ENCODE measurements at regions not wholly inside any gene's neighbourhood (a gene's known extent, or its start where the extent isn't known, plus 50 kb on each side); places are given as distances from the start of the nearest gene placed in this dataset.

GRCh38 chr1:48164571-48164970 lies 57.9 kb upstream of the SLC5A9 start:
- DNase-seq (ENCODE audit: low read depth in 3 of 3): no peak

GRCh38 chr1:48160486-48161132 lies 61.9 kb upstream of the SLC5A9 start:
- no peak for DNase-seq (ENCODE audit: low read depth in 3 of 3)

GRCh38 chr1:48139275-48139674 lies 83.2 kb upstream of the SLC5A9 start:
- DNase-seq (ENCODE audit: low read depth in 3 of 3): no peak

GRCh38 chr1:48127735-48128685 lies 94.5 kb upstream of the SLC5A9 start:
- no peak for DNase-seq (ENCODE audit: low read depth in 3 of 3)

GRCh38 chr1:48123647-48124046 lies 98.9 kb upstream of the SLC5A9 start:
- no peak for DNase-seq (ENCODE audit: low read depth in 3 of 3)

GRCh38 chr1:48121955-48122354 lies 100.6 kb upstream of the SLC5A9 start:
- no peak for DNase-seq (ENCODE audit: low read depth in 3 of 3)

GRCh38 chr1:48120621-48121020 lies 101.9 kb upstream of the SLC5A9 start:
- no peak for DNase-seq (ENCODE audit: low read depth in 3 of 3)

GRCh38 chr1:48115835-48116234 lies 106.7 kb upstream of the SLC5A9 start:
- no peak for DNase-seq (ENCODE audit: low read depth in 3 of 3)

- DNase-seq (ENCODE audit: low read depth in 3 of 3): no peak
These were observed 107.7 kb upstream of the SLC5A9 start for GRCh38 chr1:48114596-48115382.

GRCh38 chr1:48109390-48110013 lies 112.3 kb upstream of the TRABD2B start:
- no peak for DNase-seq (ENCODE audit: low read depth in 3 of 3)

GRCh38 chr1:48107516-48107915 lies 110.3 kb upstream of the TRABD2B start:
- no peak for DNase-seq (ENCODE audit: low read depth in 3 of 3)

- no peak for DNase-seq (ENCODE audit: low read depth in 3 of 3)
These were observed 108.9 kb upstream of the TRABD2B start for GRCh38 chr1:48106049-48106448.

GRCh38 chr1:48105165-48105564 lies 108.0 kb upstream of the TRABD2B start:
- no peak for DNase-seq (ENCODE audit: low read depth in 3 of 3)

- no peak for DNase-seq (ENCODE audit: low read depth in 3 of 3)
These were observed 106.3 kb upstream of the TRABD2B start for GRCh38 chr1:48103495-48103894.

- DNase-seq (ENCODE audit: low read depth in 3 of 3): no peak
These were observed 105.6 kb upstream of the TRABD2B start for GRCh38 chr1:48102766-48103165.

GRCh38 chr1:48099072-48099773 lies 102.0 kb upstream of the TRABD2B start:
- no peak for DNase-seq (ENCODE audit: low read depth in 3 of 3)

- peak; percentile 42 to 74 (median 47) for DNase-seq (ENCODE audit: low read depth in 3 of 3)
These were observed 96.7 kb upstream of the TRABD2B start for GRCh38 chr1:48093696-48094528.

- DNase-seq (ENCODE audit: low read depth in 3 of 3): no peak
These were observed 96.0 kb upstream of the TRABD2B start for GRCh38 chr1:48093147-48093546.

- no peak for DNase-seq (ENCODE audit: low read depth in 3 of 3)
These were observed 95.2 kb upstream of the TRABD2B start for GRCh38 chr1:48092401-48092800.

- no peak for DNase-seq (ENCODE audit: low read depth in 3 of 3)
These were observed 92.2 kb upstream of the TRABD2B start for GRCh38 chr1:48089356-48089891.
